Adrenal gland (tissue), 9 donors: ENCODE measurements at regions not wholly inside any gene's neighbourhood (a gene's known extent, or its start where the extent isn't known, plus 50 kb on each side); places are given as distances from the start of the nearest gene placed in this dataset.

Source experiments
- DNase-seq, 7 donors: peaks; one replicate each; pipeline ENCODE4 v3.0.0-alpha.2; 2019 to 2020
- H3K27ac ChIP-seq, 5 donors: fragments of 200-600 bp; sonication (generic) in 4 of 5; 1 replicate in 3 of 5; 2 replicates in 2 of 5; pipeline versions ENCODE4 v1.5.1 to v1.8.0; 2016 to 2020; ENCODE audit warnings: mild to moderate bottlenecking in 1 of 5
- H3K27me3 ChIP-seq: fragments of 200-600 bp; 2 replicates; pipeline ENCODE4 v1.8.0; 2021
- H3K36me3 ChIP-seq, 2 donors: fragments of 200-600 bp; replicated peaks in 1 of 2; 1 replicate in 1 of 2; 2 replicates in 1 of 2; pipeline versions ENCODE4 v1.5.1 to v1.8.0; 2018 to 2022
- H3K4me1 ChIP-seq, 2 donors: fragments of 200-600 bp; replicated peaks in 1 of 2; 1 replicate in 1 of 2; 2 replicates in 1 of 2; pipeline versions ENCODE4 v1.5.1 to v1.8.0; 2018 to 2021
- H3K4me3 ChIP-seq, 4 donors: fragments of 200-600 bp; sonication (generic) in 3 of 4; one replicate each; pipeline ENCODE4 v1.5.1; 2016 to 2018
- H3K9me3 ChIP-seq, 3 donors: fragments of 200-600 bp; sonication (generic) in 1 of 3; replicated peaks in 1 of 3; 1 replicate in 2 of 3; 2 replicates in 1 of 3; pipeline versions ENCODE4 v1.5.1 to v1.8.0; 2016 to 2021
- CTCF ChIP-seq, 6 experiments: fragments of 450-650 bp in 4 of 6; fragments of 200-600 bp in 2 of 6; sonication (generic) in 1 of 6; IDR thresholded peaks; 1 replicate in 5 of 6; 2 replicates in 1 of 6; pipeline versions ENCODE4 v1.5.1 to v1.8.0; 2016 to 2021; ENCODE audit warnings: antibody characterized with exemption in 6 of 6, mild to moderate bottlenecking in 2 of 6, moderate library complexity in 1 of 6
- POLR2A ChIP-seq, 2 donors: fragments of 450-650 bp; IDR thresholded peaks; one replicate each; pipeline ENCODE4 v1.6.1; 2017; ENCODE audit warnings: antibody characterized with exemption in 2 of 2, mild to moderate bottlenecking in 2 of 2, moderate library complexity in 1 of 2
- WGBS, 4 donors: extraction: QIAGEN DNeasy Blood & Tissue Kit in 2 of 4; methylation state at CpG; one replicate each; pipeline versions ENCODE4 v1.1.5 to v1.1.7; 2013 to 2017; 5-methylcytosine and 5-hydroxymethylcytosine counted together
- intact Hi-C, 2 donors: fragments of 100-400 bp; cut with DNase I; formaldehyde crosslinking; loops; one replicate each; pipeline versions ENCODE4 v1.14.1 to v1.15.0; 2022 to 2023
- donor health status: healthy with polysubstance abuse.
- donor health status: Bipolar disorder and iron deficiency.
- donor health status: DM: yes; HTN: yes; CAD: no.
- donor health status: DM: no; HTN: no; CAD: no.
- donor health status: DM: no; HTN: no; CAD: no.

GRCh38 chr4:138868562-138868961 lies 147.0 kb upstream of the NOCT start:
- intact Hi-C loops, result loop anchor here in 1 of 2 donors (10.0 kb wide), 1 partner anchor 184 kb away; no protein-coding TSS in a partner anchor
- no peak for TF ChIP-seq CTCF (IDR thresholded peaks at IDR 0.05)
- no peak for TF ChIP-seq POLR2A (IDR thresholded peaks at IDR 0.05)
- WGBS, 4 donors, result 6 to 29% (median 25%) methylated on average over 3 of the region's 3 CpGs
- peak in 1 of 7 donors; percentile 15 for DNase-seq
- Histone ChIP-seq H3K36me3 (no peaks in the 10 kb centered on the region), H3K27me3 (no peaks in the 10 kb centered on the region), H3K27ac (no peak overlapping the region), H3K4me1 (no peaks in the 10 kb centered on the region), H3K4me3 (no peak overlapping the region), H3K9me3 (no peaks in the 10 kb centered on the region)

GRCh38 chr4:138867404-138867803 lies 148.2 kb upstream of the NOCT start:
- no peaks in the 10 kb centered on the region for H3K27me3 ChIP-seq
- H3K36me3 ChIP-seq, result no peaks in the 10 kb centered on the region
- intact Hi-C loops, result loop anchor here in 1 of 2 donors (10.0 kb wide), 1 partner anchor 183 kb away; no protein-coding TSS in a partner anchor
- H3K4me3 ChIP-seq, result no peak overlapping the region
- no peak for DNase-seq
- no peak for TF ChIP-seq CTCF (IDR thresholded peaks at IDR 0.05)
- no peak for TF ChIP-seq POLR2A (IDR thresholded peaks at IDR 0.05)
- 80 to 87% (median 83%) methylated on average over 6 of the region's 6 CpGs for WGBS, 4 donors
- no peaks in the 10 kb centered on the region for H3K4me1 ChIP-seq
- H3K27ac ChIP-seq, result no peak overlapping the region
- no peaks in the 10 kb centered on the region for H3K9me3 ChIP-seq

- no peaks in the 10 kb centered on the region for H3K36me3 ChIP-seq
- intact Hi-C loops, result loop anchor here in 1 of 2 donors (10.0 kb wide), 1 partner anchor 182 kb away; no protein-coding TSS in a partner anchor
- WGBS, 4 donors, result 84 to 100% (median 96%) methylated on average over 1 to 2 of the region's 2 CpGs
Measured at GRCh38 chr4:138866314-138866713, 149.3 kb upstream of the NOCT start.

GRCh38 chr4:138865765-138866164 lies 149.8 kb upstream of the NOCT start:
- no peak for DNase-seq
- H3K9me3 ChIP-seq, result no peaks in the 10 kb centered on the region
- no peak overlapping the region for H3K27ac ChIP-seq
- TF ChIP-seq CTCF (IDR thresholded peaks at IDR 0.05) (no peak), POLR2A (IDR thresholded peaks at IDR 0.05) (no peak)
- H3K36me3 ChIP-seq, result no peaks in the 10 kb centered on the region
- 82 to 88% (median 83%) methylated on average over 8 of the region's 8 CpGs for WGBS, 4 donors
- intact Hi-C loops, result loop anchor here in 1 of 2 donors (10.0 kb wide), 1 partner anchor 181 kb away; no protein-coding TSS in a partner anchor
- no peaks in the 10 kb centered on the region for H3K4me1 ChIP-seq
- no peaks in the 10 kb centered on the region for H3K27me3 ChIP-seq
- H3K4me3 ChIP-seq, result no peak overlapping the region

More at GRCh38 chr4:138866314-138866713, 149.3 kb upstream of the NOCT start:
- H3K27me3 ChIP-seq, result no peaks in the 10 kb centered on the region
- H3K4me3 ChIP-seq, result no peak overlapping the region
- no peak for TF ChIP-seq POLR2A (IDR thresholded peaks at IDR 0.05)
- no peak for TF ChIP-seq CTCF (IDR thresholded peaks at IDR 0.05)
- H3K9me3 ChIP-seq, result no peaks in the 10 kb centered on the region
- DNase-seq, result no peak
- no peaks in the 10 kb centered on the region for H3K4me1 ChIP-seq
- H3K27ac ChIP-seq, result no peak overlapping the region
